Body of pancreas (tissue), 4 donors: ENCODE measurements at regions not wholly inside any gene's neighbourhood (a gene's known extent, or its start where the extent isn't known, plus 50 kb on each side); places are given as distances from the start of the nearest gene placed in this dataset.

Experiments used
- ATAC-seq: fragments of 150-250 bp; one replicate; pipeline ENCODE4 v1.9.1; 2016
- DNase-seq, 4 donors: peaks; one replicate each; pipeline ENCODE4 v3.0.0-alpha.2; 2019
- H3K27ac ChIP-seq, 4 donors: fragments of 200-600 bp; sonication (generic); 1 replicate in 3 of 4; 2 replicates in 1 of 4; pipeline versions ENCODE4 v1.5.1 to v1.6.1; 2016 to 2019; ENCODE audit warnings: mild to moderate bottlenecking in 1 of 4, mixed read lengths in 1 of 4, moderate library complexity in 1 of 4
- H3K27me3 ChIP-seq, 2 donors: fragments of 200-600 bp; sonication (generic); one replicate each; pipeline ENCODE4 v1.6.0; 2016; ENCODE audit warnings: mild to moderate bottlenecking in 1 of 2
- H3K36me3 ChIP-seq, 2 donors: fragments of 200-600 bp; sonication (generic); replicated peaks in 1 of 2; 2 replicates each; pipeline ENCODE4 v1.5.1; 2016; ENCODE audit warnings: low read depth in 2 of 2; ENCODE audit not compliant: insufficient read depth in 1 of 2
- H3K4me1 ChIP-seq: fragments of 200-600 bp; sonication (generic); one replicate; pipeline ENCODE4 v1.6.0; 2016
- H3K4me3 ChIP-seq, 2 donors: fragments of 200-600 bp; sonication (generic); 1 replicate in 1 of 2; 2 replicates in 1 of 2; pipeline ENCODE4 v1.5.1; 2016 to 2019
- H3K9me3 ChIP-seq, 3 donors: fragments of 200-600 bp; sonication (generic); 1 replicate in 2 of 3; 2 replicates in 1 of 3; pipeline ENCODE4 v1.5.1; 2016
- POLR2A ChIP-seq, 3 donors: fragments of 450-650 bp; IDR thresholded peaks; one replicate each; pipeline ENCODE4 v1.6.1; 2016; ENCODE audit warnings: antibody characterized with exemption in 3 of 3, mild to moderate bottlenecking in 2 of 3
- WGBS, 2 donors: methylation state at CpG; one replicate each; pipeline ENCODE4 v1.1.5; 2017; 5-methylcytosine and 5-hydroxymethylcytosine counted together
- intact Hi-C: fragments of 100-400 bp; cut with DNase I; formaldehyde crosslinking; loops from one replicate; pipeline ENCODE4 v1.15.1; 2023
- TF ChIP-seq, protein P1 (sequence below), 7 experiments: fragments of 450-650 bp in 4 of 7; fragments of 200-600 bp in 3 of 7; sonication (generic) in 3 of 7; IDR thresholded peaks; one replicate each; pipeline ENCODE4 v1.5.1; 2016 to 2019; ENCODE audit warnings: antibody characterized with exemption in 7 of 7

DNA sequence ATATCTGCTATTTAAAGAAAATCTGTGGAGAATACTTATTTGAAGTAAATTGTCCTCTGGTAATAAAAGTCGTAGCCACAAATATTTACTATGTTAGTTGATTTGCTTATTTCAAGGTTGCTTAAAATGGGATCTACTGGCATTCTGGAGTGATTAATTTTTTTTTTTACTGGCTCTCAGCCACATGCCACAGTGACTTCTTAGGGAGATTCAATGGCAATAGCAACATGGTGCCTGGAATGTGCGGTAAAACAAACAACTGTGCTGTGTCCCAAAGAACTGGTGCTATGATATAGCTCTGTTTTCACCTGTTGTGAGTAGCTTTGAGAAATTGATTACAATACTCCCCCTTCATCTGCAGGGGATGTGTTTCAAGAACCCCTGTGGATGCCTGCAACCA lies 324.3 kb downstream of the GPAT3 start:
- H3K4me3 ChIP-seq, result no peak overlapping the region
- ATAC-seq (no peak), DNase-seq (no peak)
- H3K4me1 ChIP-seq, result no peaks in the 10 kb centered on the region
- TF ChIP-seq, protein P1, sequence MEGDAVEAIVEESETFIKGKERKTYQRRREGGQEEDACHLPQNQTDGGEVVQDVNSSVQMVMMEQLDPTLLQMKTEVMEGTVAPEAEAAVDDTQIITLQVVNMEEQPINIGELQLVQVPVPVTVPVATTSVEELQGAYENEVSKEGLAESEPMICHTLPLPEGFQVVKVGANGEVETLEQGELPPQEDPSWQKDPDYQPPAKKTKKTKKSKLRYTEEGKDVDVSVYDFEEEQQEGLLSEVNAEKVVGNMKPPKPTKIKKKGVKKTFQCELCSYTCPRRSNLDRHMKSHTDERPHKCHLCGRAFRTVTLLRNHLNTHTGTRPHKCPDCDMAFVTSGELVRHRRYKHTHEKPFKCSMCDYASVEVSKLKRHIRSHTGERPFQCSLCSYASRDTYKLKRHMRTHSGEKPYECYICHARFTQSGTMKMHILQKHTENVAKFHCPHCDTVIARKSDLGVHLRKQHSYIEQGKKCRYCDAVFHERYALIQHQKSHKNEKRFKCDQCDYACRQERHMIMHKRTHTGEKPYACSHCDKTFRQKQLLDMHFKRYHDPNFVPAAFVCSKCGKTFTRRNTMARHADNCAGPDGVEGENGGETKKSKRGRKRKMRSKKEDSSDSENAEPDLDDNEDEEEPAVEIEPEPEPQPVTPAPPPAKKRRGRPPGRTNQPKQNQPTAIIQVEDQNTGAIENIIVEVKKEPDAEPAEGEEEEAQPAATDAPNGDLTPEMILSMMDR (IDR thresholded peaks at IDR 0.05), result no peak
- TF ChIP-seq POLR2A (IDR thresholded peaks at IDR 0.05), result no peak
- H3K36me3 ChIP-seq, result no peaks in the 10 kb centered on the region
- intact Hi-C loops, result no loop called here
- H3K27ac ChIP-seq, result no peak overlapping the region
- H3K9me3 ChIP-seq, result no peaks in the 10 kb centered on the region
- 31 to 40% methylated on average over 2 of the region's 2 CpGs for WGBS, 2 donors
- H3K27me3 ChIP-seq, result no peaks in the 10 kb centered on the region

DNA sequence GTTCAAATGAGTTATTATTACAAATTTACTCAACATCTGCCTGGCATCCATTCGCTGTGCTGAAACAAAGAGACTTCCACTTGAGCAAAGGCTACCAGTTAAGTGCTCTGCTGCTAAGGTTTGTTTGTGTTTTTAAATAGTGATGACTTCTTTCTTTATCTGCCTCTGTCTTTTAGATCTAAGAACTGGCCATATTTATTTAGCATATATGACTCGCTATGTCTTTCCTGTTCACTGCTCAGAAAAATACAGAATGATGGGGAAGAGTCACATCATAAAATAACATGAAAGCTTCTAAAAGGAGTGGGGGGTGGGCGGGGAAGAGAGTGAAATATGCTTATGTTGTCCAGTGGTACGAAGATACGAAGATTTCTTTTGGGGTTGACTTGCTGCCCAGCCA lies 322.2 kb downstream of the GPAT3 start:
- H3K4me1 ChIP-seq, result no peaks in the 10 kb centered on the region
- no peaks in the 10 kb centered on the region for H3K27me3 ChIP-seq
- H3K4me3 ChIP-seq, result no peak overlapping the region
- no peak for ATAC-seq
- no peak overlapping the region for H3K27ac ChIP-seq
- intact Hi-C loops, result no loop called here
- DNase-seq, result no peak
- 75 to 80% methylated on average over 5 of the region's 5 CpGs for WGBS, 2 donors
- H3K9me3 ChIP-seq, result no peaks in the 10 kb centered on the region
- TF ChIP-seq, protein P1 (IDR thresholded peaks at IDR 0.05), result no peak
- no peak for TF ChIP-seq POLR2A (IDR thresholded peaks at IDR 0.05)
- H3K36me3 ChIP-seq, result no peaks in the 10 kb centered on the region

DNA sequence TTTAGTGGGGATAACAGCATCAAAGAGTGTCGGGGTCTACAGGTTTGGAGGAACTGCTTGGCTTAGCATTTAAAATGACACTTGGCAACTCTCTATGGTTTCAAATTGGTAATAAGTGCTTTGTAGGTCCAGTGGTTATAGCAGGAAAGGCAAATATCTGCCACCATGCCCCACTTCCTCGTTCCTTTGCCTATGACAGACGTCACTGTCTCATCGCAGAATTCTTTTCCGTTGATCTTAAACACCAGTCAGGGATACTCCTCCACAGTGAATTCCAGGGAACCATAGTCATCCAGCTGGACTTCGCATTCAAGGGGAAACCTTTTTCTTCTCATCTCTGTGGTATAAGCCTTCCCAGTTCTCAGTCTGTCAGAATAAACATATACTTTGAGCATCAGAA lies 319.1 kb downstream of the GPAT3 start:
- DNase-seq, result no peak
- no peak overlapping the region for H3K27ac ChIP-seq
- WGBS, 2 donors, result 70 to 72% methylated on average over 6 of the region's 6 CpGs
- no peak for ATAC-seq
- H3K27me3 ChIP-seq, result no peaks in the 10 kb centered on the region
- intact Hi-C loops, result no loop called here
- H3K4me3 ChIP-seq, result no peak overlapping the region
- no peak for TF ChIP-seq POLR2A (IDR thresholded peaks at IDR 0.05)
- TF ChIP-seq, protein P1 (IDR thresholded peaks at IDR 0.05), result no peak
- H3K36me3 ChIP-seq, result no peaks in the 10 kb centered on the region
- no peaks in the 10 kb centered on the region for H3K9me3 ChIP-seq
- H3K4me1 ChIP-seq, result no peaks in the 10 kb centered on the region

DNA sequence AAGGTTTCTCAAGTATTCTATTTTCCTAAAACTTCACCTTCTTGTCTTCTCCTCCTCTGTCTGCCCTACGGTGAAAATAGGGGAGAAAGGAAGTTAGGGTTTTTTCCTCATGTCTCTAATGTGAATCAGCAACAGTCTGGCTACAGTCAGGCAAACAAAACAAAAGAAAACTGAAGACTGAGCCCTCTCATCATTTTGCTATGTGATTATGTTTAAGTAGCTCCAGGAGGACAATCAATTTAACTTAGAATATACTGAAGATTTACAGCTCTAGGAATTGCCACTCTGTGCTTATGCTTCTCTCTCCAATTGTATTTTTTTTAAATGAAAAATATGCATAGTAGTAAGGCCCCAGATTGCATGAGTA lies 316.2 kb downstream of the GPAT3 start:
- Histone ChIP-seq H3K27me3 (no peaks in the 10 kb centered on the region), H3K9me3 (no peaks in the 10 kb centered on the region), H3K4me1 (no peaks in the 10 kb centered on the region), H3K4me3 (no peak overlapping the region), H3K36me3 (no peaks in the 10 kb centered on the region), H3K27ac (no peak overlapping the region)
- intact Hi-C loops, result no loop called here
- DNase-seq, result no peak
- ATAC-seq, result no peak
- TF ChIP-seq, protein P1 (IDR thresholded peaks at IDR 0.05), result no peak
- TF ChIP-seq POLR2A (IDR thresholded peaks at IDR 0.05), result no peak
- 41 to 71% methylated on average over 1 of the region's 1 CpG for WGBS, 2 donors

DNA sequence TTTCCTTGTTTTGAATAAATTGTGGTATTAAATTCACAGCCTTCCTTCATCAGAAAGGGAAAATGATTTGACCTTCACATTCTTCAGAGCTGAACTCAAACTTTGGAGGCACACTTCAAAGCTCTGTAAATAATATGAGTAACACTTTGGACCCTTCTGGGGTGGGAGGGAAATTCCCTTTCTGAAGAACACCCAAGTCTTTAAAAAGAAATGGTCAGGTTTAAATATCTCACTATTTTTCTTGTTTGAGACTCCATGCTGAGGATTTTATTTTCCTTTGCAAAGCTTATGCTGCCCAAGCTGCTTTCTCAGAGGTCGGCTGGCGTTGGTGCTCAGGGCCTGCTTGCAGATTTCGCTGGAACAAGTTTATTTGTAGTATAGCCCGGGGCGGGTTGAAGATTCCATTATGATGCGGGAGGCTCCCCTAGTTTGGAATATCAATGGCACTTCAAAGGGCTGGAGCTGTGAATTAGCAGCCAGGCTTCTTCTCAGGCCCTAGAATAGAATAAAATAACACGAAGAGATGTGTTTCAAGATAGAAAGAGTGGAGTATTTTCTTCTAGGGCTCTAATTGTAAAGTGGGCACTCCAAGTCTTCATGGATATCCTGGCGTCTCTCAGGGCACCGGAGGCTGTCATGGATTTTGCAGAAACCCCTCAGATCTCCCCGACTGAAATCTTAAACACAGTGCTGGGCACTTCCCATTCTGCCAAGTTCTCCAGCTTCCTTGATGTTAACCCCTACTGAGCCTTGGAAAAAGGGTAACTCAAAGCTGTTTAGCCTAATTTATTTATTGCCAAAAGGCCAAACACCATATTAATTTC lies 315.6 kb downstream of the GPAT3 start:
- Histone ChIP-seq H3K4me1 (no peaks in the 10 kb centered on the region), H3K27ac (no peak overlapping the region), H3K36me3 (no peaks in the 10 kb centered on the region), H3K9me3 (no peaks in the 10 kb centered on the region), H3K27me3 (no peaks in the 10 kb centered on the region), H3K4me3 (no peak overlapping the region)
- DNase-seq, result no peak
- 43 to 57% methylated on average over 10 of the region's 10 CpGs for WGBS, 2 donors
- no peak for TF ChIP-seq POLR2A (IDR thresholded peaks at IDR 0.05)
- TF ChIP-seq, protein P1 (IDR thresholded peaks at IDR 0.05), result no peak
- ATAC-seq, result peak; percentile 47
- intact Hi-C loops, result no loop called here
